Activated CD4-positive, alpha-beta T cell treated with anti-CD3 and anti-CD28 coated beads, Interleukin-2, amount 10 ng/mL, durations not matched to agents 24 days and 14 days (primary cell): ENCODE measurements at regions not wholly inside any gene's neighbourhood (a gene's known extent, or its start where the extent isn't known, plus 50 kb on each side); places are given as distances from the start of the nearest gene placed in this dataset.

ENCODE experiments used
- DNase-seq: peaks from one replicate; pipeline ENCODE4 v3.0.0; 2022
- H3K27ac Mint-ChIP-seq: one replicate; pipeline ENCODE4 v1.8.0; 2022; ENCODE audit warnings: mild to moderate bottlenecking, mixed read lengths
- H3K27me3 Mint-ChIP-seq: one replicate; pipeline ENCODE4 v1.8.0; 2022; ENCODE audit warnings: mixed read lengths
- H3K36me3 Mint-ChIP-seq: one replicate; pipeline ENCODE4 v1.8.0; 2022; ENCODE audit warnings: low read depth, mild to moderate bottlenecking, mixed read lengths
- H3K4me1 Mint-ChIP-seq: one replicate; pipeline ENCODE4 v1.8.0; 2021; ENCODE audit warnings: mixed read lengths
- H3K4me3 Mint-ChIP-seq: one replicate; pipeline ENCODE4 v1.8.0; 2022; ENCODE audit warnings: mild to moderate bottlenecking, moderate library complexity, mixed read lengths
- H3K9me3 Mint-ChIP-seq: one replicate; pipeline ENCODE4 v1.8.0; 2021; ENCODE audit warnings: mixed read lengths
- intact Hi-C: fragments of 100-400 bp; cut with micrococcal nuclease; formaldehyde crosslinking; loops from one replicate; pipeline ENCODE4 v1.15.1; 2023

DNA sequence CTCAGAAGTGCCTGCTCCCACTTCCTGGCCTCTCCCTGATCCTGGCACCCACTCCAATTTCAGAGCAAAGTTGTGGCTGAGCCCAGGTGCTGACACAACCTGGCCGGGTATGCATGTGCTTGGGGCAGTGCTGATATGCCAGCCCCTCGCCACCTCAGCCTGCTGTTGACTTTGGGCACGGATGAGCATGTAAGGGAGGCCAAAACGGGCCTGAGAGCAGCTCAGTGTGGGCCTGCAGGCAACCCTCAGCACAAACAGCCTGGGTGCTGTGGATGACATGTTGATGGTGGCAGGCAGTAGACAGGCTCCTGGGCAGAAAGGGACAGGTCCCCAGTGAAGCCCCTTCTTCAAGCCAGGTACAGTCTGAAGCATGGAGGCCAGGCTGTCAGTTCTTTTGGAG lies 553.6 kb upstream of the FSIP2 start:
- Mint-ChIP-seq H3K36me3 (no peaks in the 10 kb centered on the region), H3K9me3 (no peaks in the 10 kb centered on the region), H3K27ac (no peak overlapping the region), H3K4me1 (no peaks in the 10 kb centered on the region), H3K27me3 (no peaks in the 10 kb centered on the region), H3K4me3 (no peak overlapping the region)
- intact Hi-C loops: no loop called here
- DNase-seq: no peak

GRCh38 chr2:185187421-185187820 lies 551.2 kb upstream of the FSIP2 start:
- DNase-seq: no peak
- H3K9me3 Mint-ChIP-seq: no peaks in the 10 kb centered on the region
- no peak overlapping the region for H3K27ac Mint-ChIP-seq
- H3K4me1 Mint-ChIP-seq: no peaks in the 10 kb centered on the region
- intact Hi-C loops: no loop called here
- H3K27me3 Mint-ChIP-seq: no peaks in the 10 kb centered on the region
- H3K4me3 Mint-ChIP-seq: no peak overlapping the region
- H3K36me3 Mint-ChIP-seq: no peaks in the 10 kb centered on the region

DNA sequence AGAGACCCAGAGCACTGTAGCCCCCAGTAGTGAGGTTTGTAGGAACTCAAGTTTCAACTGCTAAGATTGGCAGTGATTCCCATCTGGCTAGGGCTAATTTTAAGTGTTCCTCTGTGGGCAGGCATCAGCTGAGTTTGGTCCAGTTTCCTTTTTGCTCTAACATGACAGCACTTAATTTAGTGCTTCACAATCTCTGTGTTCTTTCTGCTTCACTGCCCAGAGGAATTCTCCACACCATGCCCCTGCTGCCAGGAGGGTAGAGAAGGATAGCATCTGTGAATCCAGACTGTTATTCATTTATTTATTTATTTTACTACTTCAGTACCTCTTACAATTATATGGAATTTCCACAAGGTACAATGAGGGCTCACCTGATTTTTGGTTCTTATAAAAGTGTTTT lies 549.9 kb upstream of the FSIP2 start:
- Mint-ChIP-seq H3K4me3 (no peak overlapping the region), H3K27ac (no peak overlapping the region), H3K36me3 (no peaks in the 10 kb centered on the region), H3K9me3 (no peaks in the 10 kb centered on the region), H3K27me3 (no peaks in the 10 kb centered on the region), H3K4me1 (no peaks in the 10 kb centered on the region)
- intact Hi-C loops: no loop called here
- no peak for DNase-seq

GRCh38 chr2:185201063-185201462 lies 537.5 kb upstream of the FSIP2 start:
- intact Hi-C loops: no loop called here
- no peaks in the 10 kb centered on the region for H3K9me3 Mint-ChIP-seq
- H3K4me3 Mint-ChIP-seq: no peak overlapping the region
- DNase-seq: no peak
- no peaks in the 10 kb centered on the region for H3K27me3 Mint-ChIP-seq
- no peaks in the 10 kb centered on the region for H3K36me3 Mint-ChIP-seq
- H3K4me1 Mint-ChIP-seq: no peaks in the 10 kb centered on the region
- H3K27ac Mint-ChIP-seq: no peak overlapping the region

DNA sequence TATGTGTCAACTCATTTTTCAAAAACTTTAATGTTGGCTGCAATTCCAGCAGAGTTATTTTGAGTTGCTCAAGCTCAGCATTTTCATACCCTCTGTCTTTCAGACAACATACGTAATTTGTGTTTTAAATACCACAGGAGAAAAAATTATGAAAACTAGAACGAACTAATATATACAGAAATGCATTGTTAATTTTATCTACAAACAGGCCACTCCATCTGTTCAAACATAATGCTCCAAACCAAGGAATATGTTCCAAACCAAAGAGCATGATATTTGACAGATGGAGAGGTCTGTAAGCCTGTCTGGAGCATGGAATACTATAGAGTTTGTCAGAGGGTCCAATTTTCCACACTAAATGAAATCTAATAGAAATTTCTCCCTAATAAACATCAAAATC lies 536.2 kb upstream of the FSIP2 start:
- no peaks in the 10 kb centered on the region for H3K36me3 Mint-ChIP-seq

DNA sequence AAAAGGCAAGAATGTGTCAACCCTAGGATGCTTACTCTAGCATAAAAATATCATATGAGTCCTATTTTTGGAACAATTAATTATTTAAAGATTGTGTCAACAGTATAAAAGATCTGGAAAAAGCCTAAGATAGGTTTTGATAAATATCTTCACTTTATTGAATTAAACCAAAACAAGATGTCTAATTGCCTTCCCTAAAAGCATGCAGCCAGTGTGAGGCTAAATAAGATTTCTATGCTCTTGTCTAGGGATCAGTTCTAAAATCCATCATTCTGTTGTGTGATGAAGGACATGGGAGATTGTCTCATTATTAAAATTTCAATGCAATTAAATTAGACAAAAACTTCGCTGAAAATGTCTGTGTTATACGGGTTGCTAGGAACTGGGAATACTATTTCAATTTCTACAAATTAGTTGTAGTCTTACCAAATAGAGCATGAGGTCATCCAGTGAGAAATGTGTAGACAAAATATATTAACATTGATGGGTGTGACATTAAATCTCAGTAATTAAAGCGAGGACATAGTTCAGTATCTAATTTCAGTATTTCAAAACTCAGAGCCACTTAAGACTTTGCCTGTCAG lies 535.6 kb upstream of the FSIP2 start:
- DNase-seq: no peak
- no peaks in the 10 kb centered on the region for H3K4me1 Mint-ChIP-seq
- intact Hi-C loops: no loop called here
- H3K27me3 Mint-ChIP-seq: no peaks in the 10 kb centered on the region
- H3K9me3 Mint-ChIP-seq: no peaks in the 10 kb centered on the region
- H3K36me3 Mint-ChIP-seq: no peaks in the 10 kb centered on the region
- no peak overlapping the region for H3K4me3 Mint-ChIP-seq
- no peak overlapping the region for H3K27ac Mint-ChIP-seq

More for the DNA sequence above, 536.2 kb upstream of the FSIP2 start:
- H3K4me1 Mint-ChIP-seq: no peaks in the 10 kb centered on the region
- intact Hi-C loops: no loop called here
- no peaks in the 10 kb centered on the region for H3K27me3 Mint-ChIP-seq
- H3K4me3 Mint-ChIP-seq: no peak overlapping the region
- H3K9me3 Mint-ChIP-seq: no peaks in the 10 kb centered on the region
- no peak overlapping the region for H3K27ac Mint-ChIP-seq
- no peak for DNase-seq

DNA sequence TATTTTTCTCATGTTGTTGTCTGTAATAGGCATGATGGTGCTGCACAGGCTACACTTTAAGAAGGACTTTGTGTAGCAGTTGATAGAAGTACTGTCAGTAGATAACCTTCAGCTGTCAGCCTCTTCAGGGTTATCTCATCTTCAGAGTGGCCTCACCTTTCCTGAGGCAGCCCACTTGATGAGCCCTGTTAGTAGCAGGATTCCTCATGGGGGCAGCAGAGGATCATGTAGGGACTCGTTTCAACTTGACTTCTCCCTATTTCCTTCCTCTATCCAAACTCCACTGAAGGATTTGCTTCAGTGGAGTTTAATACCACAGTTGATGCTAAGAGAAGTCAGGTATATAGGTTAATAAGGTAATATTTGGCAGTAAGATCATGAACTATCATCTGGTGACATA lies 530.3 kb upstream of the FSIP2 start:
- H3K4me3 Mint-ChIP-seq: no peak overlapping the region
- H3K4me1 Mint-ChIP-seq: no peaks in the 10 kb centered on the region
- H3K36me3 Mint-ChIP-seq: no peaks in the 10 kb centered on the region
- H3K9me3 Mint-ChIP-seq: no peaks in the 10 kb centered on the region
- DNase-seq: no peak
- no peaks in the 10 kb centered on the region for H3K27me3 Mint-ChIP-seq
- no peak overlapping the region for H3K27ac Mint-ChIP-seq
- intact Hi-C loops: no loop called here

GRCh38 chr2:185215497-185215896 lies 523.1 kb upstream of the FSIP2 start:
- H3K4me3 Mint-ChIP-seq: no peak overlapping the region
- no peaks in the 10 kb centered on the region for H3K4me1 Mint-ChIP-seq
- H3K9me3 Mint-ChIP-seq: no peaks in the 10 kb centered on the region

GRCh38 chr2:185219981-185220380 lies 518.6 kb upstream of the FSIP2 start:
- Mint-ChIP-seq H3K27ac (no peak overlapping the region), H3K9me3 (no peaks in the 10 kb centered on the region), H3K27me3 (no peaks in the 10 kb centered on the region), H3K4me1 (no peaks in the 10 kb centered on the region), H3K36me3 (no peaks in the 10 kb centered on the region), H3K4me3 (no peak overlapping the region)
- DNase-seq: no peak
- intact Hi-C loops: no loop called here

More at GRCh38 chr2:185215497-185215896, 523.1 kb upstream of the FSIP2 start:
- no peak for DNase-seq
- Mint-ChIP-seq H3K36me3 (no peaks in the 10 kb centered on the region), H3K27ac (no peak overlapping the region), H3K27me3 (no peaks in the 10 kb centered on the region)
- intact Hi-C loops: no loop called here

DNA sequence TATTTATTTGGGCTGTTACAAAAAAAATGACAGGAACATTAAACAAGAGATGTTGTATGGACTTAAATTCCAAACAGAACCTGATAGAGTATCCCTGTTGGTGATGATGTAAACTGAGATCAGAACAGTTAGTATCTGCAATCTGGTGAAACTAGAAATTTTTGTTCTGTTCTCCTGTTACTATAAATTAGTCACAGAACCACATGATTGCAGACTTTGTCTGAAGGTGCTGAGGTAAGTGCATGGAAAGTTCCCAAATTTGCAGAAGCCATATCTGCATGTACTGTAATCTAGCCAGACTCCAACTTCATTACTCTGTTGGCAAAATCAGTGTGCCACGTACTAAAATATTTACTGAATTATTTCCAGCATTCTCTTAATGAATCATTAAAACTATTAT lies 516.3 kb upstream of the FSIP2 start:
- Mint-ChIP-seq H3K36me3 (no peaks in the 10 kb centered on the region), H3K27ac (no peak overlapping the region), H3K9me3 (no peaks in the 10 kb centered on the region), H3K4me1 (no peaks in the 10 kb centered on the region), H3K4me3 (no peak overlapping the region), H3K27me3 (no peaks in the 10 kb centered on the region)
- intact Hi-C loops: no loop called here
- no peak for DNase-seq

GRCh38 chr2:185227391-185227790 lies 511.2 kb upstream of the FSIP2 start:
- H3K27ac Mint-ChIP-seq: no peak overlapping the region
- no peaks in the 10 kb centered on the region for H3K27me3 Mint-ChIP-seq
- no peak overlapping the region for H3K4me3 Mint-ChIP-seq
- H3K9me3 Mint-ChIP-seq: no peaks in the 10 kb centered on the region
- no peak for DNase-seq
- no peaks in the 10 kb centered on the region for H3K4me1 Mint-ChIP-seq
- no peaks in the 10 kb centered on the region for H3K36me3 Mint-ChIP-seq
- intact Hi-C loops: no loop called here

GRCh38 chr2:185239491-185239890 lies 499.1 kb upstream of the FSIP2 start:
- intact Hi-C loops: no loop called here
- Mint-ChIP-seq H3K36me3 (no peaks in the 10 kb centered on the region), H3K27ac (no peak overlapping the region), H3K4me1 (no peaks in the 10 kb centered on the region), H3K9me3 (no peaks in the 10 kb centered on the region), H3K27me3 (no peaks in the 10 kb centered on the region), H3K4me3 (no peak overlapping the region)
- no peak for DNase-seq

DNA sequence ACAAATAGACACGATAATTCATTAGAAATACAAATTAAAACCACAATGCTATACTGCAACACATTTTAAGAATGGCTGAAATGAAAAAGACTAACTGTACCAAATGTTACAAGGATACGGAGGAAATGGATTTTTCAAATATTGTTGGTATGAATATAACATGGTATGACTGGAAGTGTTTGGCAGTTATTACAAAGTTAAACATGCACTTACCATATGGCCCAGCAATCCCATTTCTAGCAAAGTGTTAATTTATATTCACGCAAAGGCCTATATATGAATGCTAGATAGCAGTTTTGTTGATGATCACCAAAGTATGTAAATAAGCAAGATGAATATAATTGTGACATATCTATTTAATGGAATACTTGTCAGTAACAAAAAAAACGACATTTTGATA lies 497.8 kb upstream of the FSIP2 start:
- intact Hi-C loops: no loop called here
- no peak for DNase-seq
- Mint-ChIP-seq H3K27me3 (no peaks in the 10 kb centered on the region), H3K27ac (no peak overlapping the region), H3K4me3 (no peak overlapping the region), H3K36me3 (no peaks in the 10 kb centered on the region), H3K4me1 (no peaks in the 10 kb centered on the region), H3K9me3 (no peaks in the 10 kb centered on the region)

- Mint-ChIP-seq H3K36me3 (no peaks in the 10 kb centered on the region), H3K9me3 (no peaks in the 10 kb centered on the region), H3K27ac (no peak overlapping the region), H3K27me3 (no peaks in the 10 kb centered on the region), H3K4me3 (no peak overlapping the region), H3K4me1 (no peaks in the 10 kb centered on the region)
- intact Hi-C loops: no loop called here
- DNase-seq: no peak
Observed at GRCh38 chr2:185241556-185241955, 497.0 kb upstream of the FSIP2 start.

DNA sequence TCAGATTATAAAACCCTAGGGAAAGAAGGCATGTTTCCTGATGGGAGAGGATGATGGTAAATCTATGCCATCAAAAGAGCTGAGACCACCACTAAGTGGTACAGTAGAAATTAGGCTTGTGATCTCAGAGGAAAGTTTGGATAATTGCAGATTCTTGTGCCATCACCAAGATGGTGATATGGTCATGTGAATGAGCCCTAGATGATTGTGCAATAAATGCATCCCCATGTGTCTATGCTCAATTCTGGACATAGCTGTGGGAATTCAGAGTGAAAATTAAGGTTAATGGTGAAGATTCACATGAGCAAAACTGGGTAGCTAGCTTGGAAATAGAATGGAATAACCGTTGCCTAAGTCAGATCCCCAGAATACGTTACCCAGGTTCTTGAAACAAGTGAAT lies 496.1 kb upstream of the FSIP2 start:
- Mint-ChIP-seq H3K9me3 (no peaks in the 10 kb centered on the region), H3K27me3 (no peaks in the 10 kb centered on the region), H3K27ac (no peak overlapping the region), H3K36me3 (no peaks in the 10 kb centered on the region), H3K4me1 (no peaks in the 10 kb centered on the region), H3K4me3 (no peak overlapping the region)
- intact Hi-C loops: no loop called here
- DNase-seq: no peak
